Suprapubic skin (tissue), 4 donors: ENCODE measurements at regions not wholly inside any gene's neighbourhood (a gene's known extent, or its start where the extent isn't known, plus 50 kb on each side); places are given as distances from the start of the nearest gene placed in this dataset.

Source experiments
- DNase-seq, 2 donors: peaks; one replicate each; pipeline ENCODE4 v3.0.0-alpha.2; 2019; ENCODE audit warnings: low spot score in 2 of 2
- H3K27ac ChIP-seq: fragments of 200-600 bp; sonication (generic); one replicate; pipeline ENCODE4 v1.5.1; 2019
- H3K27me3 ChIP-seq: fragments of 200-600 bp; sonication (generic); one replicate; pipeline ENCODE4 v1.5.1; 2019
- H3K36me3 ChIP-seq: fragments of 200-600 bp; sonication (generic); one replicate; pipeline ENCODE4 v1.5.1; 2019
- H3K4me1 ChIP-seq: fragments of 200-600 bp; sonication (generic); one replicate; pipeline ENCODE4 v1.5.1; 2019
- H3K4me3 ChIP-seq: fragments of 200-600 bp; sonication (generic); one replicate; pipeline ENCODE4 v1.5.1; 2019; ENCODE audit warnings: mild to moderate bottlenecking
- H3K9me3 ChIP-seq: fragments of 200-600 bp; sonication (generic); one replicate; pipeline ENCODE4 v1.5.1; 2019
- CTCF ChIP-seq, 2 donors: fragments of 200-600 bp in 1 of 2; fragments of 450-650 bp in 1 of 2; sonication (generic) in 1 of 2; IDR thresholded peaks; one replicate each; pipeline ENCODE4 v1.5.1; 2016 to 2019; ENCODE audit warnings: antibody characterized with exemption in 2 of 2, mild to moderate bottlenecking in 1 of 2, moderate library complexity in 1 of 2
- EP300 ChIP-seq: sonication (generic); formaldehyde crosslinking; IDR thresholded peaks from one replicate; pipeline ENCODE4 v1.6.1; 2017; ENCODE audit warnings: antibody characterized with exemption
- POLR2A ChIP-seq, 2 donors: fragments of 450-650 bp; IDR thresholded peaks; one replicate each; pipeline ENCODE4 v1.6.1; 2017; ENCODE audit warnings: antibody characterized with exemption in 2 of 2, mild to moderate bottlenecking in 2 of 2, moderate library complexity in 2 of 2
- POLR2AphosphoS5 ChIP-seq, 3 donors: sonication (generic); formaldehyde crosslinking; IDR thresholded peaks; one replicate each; pipeline ENCODE4 v1.6.1; 2017; ENCODE audit warnings: antibody characterized with exemption in 3 of 3
- WGBS: methylation state at CpG from one replicate; pipeline ENCODE4 v1.1.5; 2018; 5-methylcytosine and 5-hydroxymethylcytosine counted together

- H3K27me3 ChIP-seq = no peaks in the 10 kb centered on the region
- H3K4me1 ChIP-seq = peaks cover 3% of the 10 kb centered on the region
- 91% methylated on average over 7 of the region's 7 CpGs for WGBS
- H3K36me3 ChIP-seq = no peaks in the 10 kb centered on the region
- H3K27ac ChIP-seq = no peak overlapping the region
- DNase-seq = no peak
- no peaks in the 10 kb centered on the region for H3K9me3 ChIP-seq
- H3K4me3 ChIP-seq = no peak overlapping the region
- TF ChIP-seq POLR2AphosphoS5 (IDR thresholded peaks at IDR 0.05) = no peak
- TF ChIP-seq POLR2A (IDR thresholded peaks at IDR 0.05) = no peak
- TF ChIP-seq EP300 = no peak
- no peak for TF ChIP-seq CTCF (IDR thresholded peaks at IDR 0.05)
Measured at GRCh38 chr13:21988624-21989023, 317.8 kb downstream of the FGF9 start.

- 93% methylated on average over 3 of the region's 3 CpGs for WGBS
- H3K4me1 ChIP-seq = no peaks in the 10 kb centered on the region
- DNase-seq = no peak
- no peak overlapping the region for H3K4me3 ChIP-seq
- H3K9me3 ChIP-seq = no peaks in the 10 kb centered on the region
- H3K27ac ChIP-seq = no peak overlapping the region
- H3K36me3 ChIP-seq = no peaks in the 10 kb centered on the region
- no peaks in the 10 kb centered on the region for H3K27me3 ChIP-seq
- no peak for TF ChIP-seq POLR2AphosphoS5 (IDR thresholded peaks at IDR 0.05)
- no peak for TF ChIP-seq POLR2A (IDR thresholded peaks at IDR 0.05)
- TF ChIP-seq CTCF (IDR thresholded peaks at IDR 0.05) = no peak
- TF ChIP-seq EP300 = no peak
Measured at GRCh38 chr13:21996049-21996448, 325.2 kb downstream of the FGF9 start.

- H3K27me3 ChIP-seq = no peaks in the 10 kb centered on the region
- H3K9me3 ChIP-seq = no peaks in the 10 kb centered on the region
- no peak for TF ChIP-seq POLR2AphosphoS5 (IDR thresholded peaks at IDR 0.05)
- no peak for TF ChIP-seq CTCF (IDR thresholded peaks at IDR 0.05)
- no peak for TF ChIP-seq EP300
- no peak for TF ChIP-seq POLR2A (IDR thresholded peaks at IDR 0.05)
- H3K36me3 ChIP-seq = no peaks in the 10 kb centered on the region
- 66% methylated on average over 2 of the region's 2 CpGs for WGBS
- no peak overlapping the region for H3K4me3 ChIP-seq
- no peaks in the 10 kb centered on the region for H3K4me1 ChIP-seq
- no peak overlapping the region for H3K27ac ChIP-seq
- DNase-seq = no peak
Measured at GRCh38 chr13:21997726-21998125, 326.9 kb downstream of the FGF9 start.

GRCh38 chr13:21998279-21998990 is 327.6 kb downstream of the FGF9 start:
- Histone ChIP-seq H3K36me3 (no peaks in the 10 kb centered on the region), H3K4me3 (no peak overlapping the region), H3K4me1 (no peaks in the 10 kb centered on the region), H3K27ac (no peak overlapping the region), H3K9me3 (no peaks in the 10 kb centered on the region), H3K27me3 (no peaks in the 10 kb centered on the region)
- DNase-seq = no peak
- TF ChIP-seq POLR2AphosphoS5 (IDR thresholded peaks at IDR 0.05) (no peak), POLR2A (IDR thresholded peaks at IDR 0.05) (no peak)
- WGBS = 63% methylated on average over 12 of the region's 12 CpGs

- no peak for DNase-seq
- TF ChIP-seq CTCF (IDR thresholded peaks at IDR 0.05) (no peak), EP300 (no peak)
Measured at GRCh38 chr13:21999666-22000065, 328.8 kb downstream of the FGF9 start.

GRCh38 chr13:22000191-22000590 is 329.3 kb downstream of the FGF9 start:
- no peaks in the 10 kb centered on the region for H3K36me3 ChIP-seq
- H3K9me3 ChIP-seq = no peaks in the 10 kb centered on the region
- DNase-seq = no peak
- no peaks in the 10 kb centered on the region for H3K27me3 ChIP-seq
- 88% methylated on average over 8 of the region's 12 CpGs for WGBS
- no peaks in the 10 kb centered on the region for H3K4me1 ChIP-seq
- no peak overlapping the region for H3K4me3 ChIP-seq
- TF ChIP-seq POLR2AphosphoS5 (IDR thresholded peaks at IDR 0.05) (no peak), CTCF (IDR thresholded peaks at IDR 0.05) (no peak), EP300 (no peak)
- no peak overlapping the region for H3K27ac ChIP-seq

More at GRCh38 chr13:21999666-22000065, 328.8 kb downstream of the FGF9 start:
- H3K4me1 ChIP-seq = no peaks in the 10 kb centered on the region
- H3K27ac ChIP-seq = no peak overlapping the region
- no peak overlapping the region for H3K4me3 ChIP-seq
- H3K36me3 ChIP-seq = no peaks in the 10 kb centered on the region
- H3K9me3 ChIP-seq = no peaks in the 10 kb centered on the region
- H3K27me3 ChIP-seq = no peaks in the 10 kb centered on the region
- WGBS = 88% methylated on average over 5 of the region's 6 CpGs
